ENCODE measurements at regions not wholly inside any gene's neighbourhood (a gene's known extent, or its start where the extent isn't known, plus 50 kb on each side); places are given as distances from the start of the nearest gene placed in this dataset.
"Not testable (repeated sequence)": the region's sequence is repeated elsewhere in the genome, so short reads cannot be mapped to it uniquely, and the experiment has no call there.

GRCh38 chr9:25755951-25756350, 77.7 kb upstream of the TUSC1 start:
- in situ Hi-C loops (cut with HindIII; ENCODE audit: low pct_ligation_motif_present, low sequenced_read_pairs), result no loop called here
- Histone ChIP-seq H3K27ac (no peak overlapping the region), H3K27me3 (replicated peaks) (no peaks in the 10 kb centered on the region), H3K4me3 (ENCODE audit: low read depth, low read length) (no peak overlapping the region), H3K36me3 (replicated peaks) (no peaks in the 10 kb centered on the region)
- no peak for TF ChIP-seq CTCF (IDR thresholded peaks at IDR 0.05; ENCODE audit: low read depth, low read length, missing control alignments)
- no peak for DNase-seq

GRCh38 chr9:25752398-25752797, 74.2 kb upstream of the TUSC1 start:
- H3K27me3 ChIP-seq (replicated peaks), result no peaks in the 10 kb centered on the region
- no peak for DNase-seq
- H3K36me3 ChIP-seq (replicated peaks), result no peaks in the 10 kb centered on the region
- no peak overlapping the region for H3K27ac ChIP-seq
- no peak for TF ChIP-seq CTCF (IDR thresholded peaks at IDR 0.05; ENCODE audit: low read depth, low read length, missing control alignments)
- H3K4me3 ChIP-seq (ENCODE audit: low read depth, low read length), result no peak overlapping the region
- in situ Hi-C loops (cut with HindIII; ENCODE audit: low pct_ligation_motif_present, low sequenced_read_pairs), result no loop called here

- Histone ChIP-seq H3K27ac (no peak overlapping the region), H3K4me3 (ENCODE audit: low read depth, low read length) (no peak overlapping the region)
- TF ChIP-seq CTCF (IDR thresholded peaks at IDR 0.05; ENCODE audit: low read depth, low read length, missing control alignments), result no peak
Measured at GRCh38 chr9:25742256-25742655, 64.0 kb upstream of the TUSC1 start.

GRCh38 chr9:25733336-25733982, 55.2 kb upstream of the TUSC1 start:
- no peak for DNase-seq
- no peaks in the 10 kb centered on the region for H3K27me3 ChIP-seq (replicated peaks)
- H3K36me3 ChIP-seq (replicated peaks), result no peaks in the 10 kb centered on the region
- no peak overlapping the region for H3K4me3 ChIP-seq (ENCODE audit: low read depth, low read length)
- H3K27ac ChIP-seq, result no peak overlapping the region
- TF ChIP-seq CTCF (IDR thresholded peaks at IDR 0.05; ENCODE audit: low read depth, low read length, missing control alignments), result no peak
- in situ Hi-C loops (cut with HindIII; ENCODE audit: low pct_ligation_motif_present, low sequenced_read_pairs), result no loop called here

More at GRCh38 chr9:25742256-25742655, 64.0 kb upstream of the TUSC1 start:
- no peaks in the 10 kb centered on the region for H3K27me3 ChIP-seq (replicated peaks)
- no peak for DNase-seq
- H3K36me3 ChIP-seq (replicated peaks), result no peaks in the 10 kb centered on the region
- in situ Hi-C loops (cut with HindIII; ENCODE audit: low pct_ligation_motif_present, low sequenced_read_pairs), result no loop called here

GRCh38 chr9:25731895-25732794, 53.9 kb upstream of the TUSC1 start:
- H3K4me3 ChIP-seq (ENCODE audit: low read depth, low read length); H3K36me3 ChIP-seq (replicated peaks); H3K27ac ChIP-seq; DNase-seq; H3K27me3 ChIP-seq (replicated peaks); in situ Hi-C loops (cut with HindIII; ENCODE audit: low pct_ligation_motif_present, low sequenced_read_pairs): not testable (repeated sequence)

All from brain microvascular endothelial cell (primary cell).